Neural cell (in vitro differentiated cells): ENCODE measurements at regions not wholly inside any gene's neighbourhood (a gene's known extent, or its start where the extent isn't known, plus 50 kb on each side); places are given as distances from the start of the nearest gene placed in this dataset.
"Not testable (repeated sequence)": the region's sequence is repeated elsewhere in the genome, so short reads cannot be mapped to it uniquely, and the experiment has no call there.

Experiments used
- MXI1 ChIP-seq: fragments of 450-650 bp; conservative IDR thresholded peaks from 2 replicates; pipeline ENCODE4 v1.6.1; 2014; ENCODE audit warnings: antibody characterized with exemption, mild to moderate bottlenecking; ENCODE audit not compliant: poor library complexity, severe bottlenecking
- RAD21 ChIP-seq: fragments of 450-650 bp; conservative IDR thresholded peaks from 2 replicates; pipeline ENCODE4 v1.6.1; 2014; ENCODE audit warnings: antibody characterized with exemption, mild to moderate bottlenecking, moderate library complexity
- REST ChIP-seq: IDR thresholded peaks from 2 replicates; pipeline ENCODE4 v1.6.1; 2012; ENCODE audit warnings: borderline replicate concordance
- TF ChIP-seq, protein P1 (sequence below): fragments of 450-650 bp; IDR thresholded peaks from 2 replicates; pipeline ENCODE4 v1.5.1; 2014; ENCODE audit warnings: antibody characterized with exemption, mild to moderate bottlenecking, moderate library complexity; ENCODE audit not compliant: poor library complexity, severe bottlenecking

- TF ChIP-seq RAD21, REST, MXI1: not testable (repeated sequence)
- TF ChIP-seq, protein P1, sequence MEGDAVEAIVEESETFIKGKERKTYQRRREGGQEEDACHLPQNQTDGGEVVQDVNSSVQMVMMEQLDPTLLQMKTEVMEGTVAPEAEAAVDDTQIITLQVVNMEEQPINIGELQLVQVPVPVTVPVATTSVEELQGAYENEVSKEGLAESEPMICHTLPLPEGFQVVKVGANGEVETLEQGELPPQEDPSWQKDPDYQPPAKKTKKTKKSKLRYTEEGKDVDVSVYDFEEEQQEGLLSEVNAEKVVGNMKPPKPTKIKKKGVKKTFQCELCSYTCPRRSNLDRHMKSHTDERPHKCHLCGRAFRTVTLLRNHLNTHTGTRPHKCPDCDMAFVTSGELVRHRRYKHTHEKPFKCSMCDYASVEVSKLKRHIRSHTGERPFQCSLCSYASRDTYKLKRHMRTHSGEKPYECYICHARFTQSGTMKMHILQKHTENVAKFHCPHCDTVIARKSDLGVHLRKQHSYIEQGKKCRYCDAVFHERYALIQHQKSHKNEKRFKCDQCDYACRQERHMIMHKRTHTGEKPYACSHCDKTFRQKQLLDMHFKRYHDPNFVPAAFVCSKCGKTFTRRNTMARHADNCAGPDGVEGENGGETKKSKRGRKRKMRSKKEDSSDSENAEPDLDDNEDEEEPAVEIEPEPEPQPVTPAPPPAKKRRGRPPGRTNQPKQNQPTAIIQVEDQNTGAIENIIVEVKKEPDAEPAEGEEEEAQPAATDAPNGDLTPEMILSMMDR = not testable (repeated sequence)
Observed at GRCh38 chr7:68082961-68083657, 1086.5 kb downstream of the TYW1 start.
